ENCODE measurements at regions not wholly inside any gene's neighbourhood (a gene's known extent, or its start where the extent isn't known, plus 50 kb on each side); places are given as distances from the start of the nearest gene placed in this dataset.
A peak's percentile ranks its signal among the peaks of the same experiment; 100 is the strongest.

DNA sequence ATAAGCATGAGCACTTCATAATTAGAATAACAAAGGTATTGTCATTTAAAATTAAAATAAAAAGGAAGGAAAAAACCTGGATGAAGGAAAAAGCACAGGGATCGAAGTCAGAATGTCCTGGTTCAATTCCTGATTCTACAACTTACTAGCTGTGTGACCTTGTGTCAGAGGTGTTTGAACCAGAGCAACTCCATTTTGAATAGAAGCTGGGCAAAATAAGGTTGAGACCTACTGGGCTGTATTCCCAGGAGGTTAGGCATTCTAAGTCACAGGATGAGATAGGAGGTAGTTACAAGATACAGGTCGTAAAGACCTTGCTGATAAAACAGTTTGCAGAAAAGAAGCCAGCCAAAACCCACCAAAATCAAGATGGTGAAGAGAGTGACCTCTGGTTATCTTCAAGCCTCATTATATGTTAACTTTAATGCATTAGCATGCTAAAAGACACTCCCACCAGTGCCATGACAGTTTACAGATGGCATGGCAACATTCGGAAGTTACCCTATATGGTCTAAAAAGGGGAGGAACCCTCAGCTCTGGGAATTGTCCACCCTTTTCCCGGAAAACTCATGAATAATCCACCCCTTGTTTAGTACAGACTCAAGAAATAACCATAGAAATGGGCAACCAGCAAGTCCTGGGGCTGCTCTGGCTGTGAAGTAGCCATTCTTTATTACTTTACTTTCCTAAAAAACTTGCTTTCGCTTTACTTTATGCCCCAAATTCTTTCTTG is 412.7 kb downstream of the PIK3R1 start (continued):
- TF ChIP-seq E2F3 (CRISPR knock-in tag; IDR thresholded peaks at IDR 0.05) = peak; percentile 73; the same call in 1 of the 2 replicates
- TF ChIP-seq, protein P1, sequence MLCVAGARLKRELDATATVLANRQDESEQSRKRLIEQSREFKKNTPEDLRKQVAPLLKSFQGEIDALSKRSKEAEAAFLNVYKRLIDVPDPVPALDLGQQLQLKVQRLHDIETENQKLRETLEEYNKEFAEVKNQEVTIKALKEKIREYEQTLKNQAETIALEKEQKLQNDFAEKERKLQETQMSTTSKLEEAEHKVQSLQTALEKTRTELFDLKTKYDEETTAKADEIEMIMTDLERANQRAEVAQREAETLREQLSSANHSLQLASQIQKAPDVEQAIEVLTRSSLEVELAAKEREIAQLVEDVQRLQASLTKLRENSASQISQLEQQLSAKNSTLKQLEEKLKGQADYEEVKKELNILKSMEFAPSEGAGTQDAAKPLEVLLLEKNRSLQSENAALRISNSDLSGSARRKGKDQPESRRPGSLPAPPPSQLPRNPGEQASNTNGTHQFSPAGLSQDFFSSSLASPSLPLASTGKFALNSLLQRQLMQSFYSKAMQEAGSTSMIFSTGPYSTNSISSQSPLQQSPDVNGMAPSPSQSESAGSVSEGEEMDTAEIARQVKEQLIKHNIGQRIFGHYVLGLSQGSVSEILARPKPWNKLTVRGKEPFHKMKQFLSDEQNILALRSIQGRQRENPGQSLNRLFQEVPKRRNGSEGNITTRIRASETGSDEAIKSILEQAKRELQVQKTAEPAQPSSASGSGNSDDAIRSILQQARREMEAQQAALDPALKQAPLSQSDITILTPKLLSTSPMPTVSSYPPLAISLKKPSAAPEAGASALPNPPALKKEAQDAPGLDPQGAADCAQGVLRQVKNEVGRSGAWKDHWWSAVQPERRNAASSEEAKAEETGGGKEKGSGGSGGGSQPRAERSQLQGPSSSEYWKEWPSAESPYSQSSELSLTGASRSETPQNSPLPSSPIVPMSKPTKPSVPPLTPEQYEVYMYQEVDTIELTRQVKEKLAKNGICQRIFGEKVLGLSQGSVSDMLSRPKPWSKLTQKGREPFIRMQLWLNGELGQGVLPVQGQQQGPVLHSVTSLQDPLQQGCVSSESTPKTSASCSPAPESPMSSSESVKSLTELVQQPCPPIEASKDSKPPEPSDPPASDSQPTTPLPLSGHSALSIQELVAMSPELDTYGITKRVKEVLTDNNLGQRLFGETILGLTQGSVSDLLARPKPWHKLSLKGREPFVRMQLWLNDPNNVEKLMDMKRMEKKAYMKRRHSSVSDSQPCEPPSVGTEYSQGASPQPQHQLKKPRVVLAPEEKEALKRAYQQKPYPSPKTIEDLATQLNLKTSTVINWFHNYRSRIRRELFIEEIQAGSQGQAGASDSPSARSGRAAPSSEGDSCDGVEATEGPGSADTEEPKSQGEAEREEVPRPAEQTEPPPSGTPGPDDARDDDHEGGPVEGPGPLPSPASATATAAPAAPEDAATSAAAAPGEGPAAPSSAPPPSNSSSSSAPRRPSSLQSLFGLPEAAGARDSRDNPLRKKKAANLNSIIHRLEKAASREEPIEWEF (CRISPR knock-in tag; IDR thresholded peaks at IDR 0.05) = peak; percentile 81; the same call in 1 of the 2 replicates
- TF ChIP-seq, protein P2, sequence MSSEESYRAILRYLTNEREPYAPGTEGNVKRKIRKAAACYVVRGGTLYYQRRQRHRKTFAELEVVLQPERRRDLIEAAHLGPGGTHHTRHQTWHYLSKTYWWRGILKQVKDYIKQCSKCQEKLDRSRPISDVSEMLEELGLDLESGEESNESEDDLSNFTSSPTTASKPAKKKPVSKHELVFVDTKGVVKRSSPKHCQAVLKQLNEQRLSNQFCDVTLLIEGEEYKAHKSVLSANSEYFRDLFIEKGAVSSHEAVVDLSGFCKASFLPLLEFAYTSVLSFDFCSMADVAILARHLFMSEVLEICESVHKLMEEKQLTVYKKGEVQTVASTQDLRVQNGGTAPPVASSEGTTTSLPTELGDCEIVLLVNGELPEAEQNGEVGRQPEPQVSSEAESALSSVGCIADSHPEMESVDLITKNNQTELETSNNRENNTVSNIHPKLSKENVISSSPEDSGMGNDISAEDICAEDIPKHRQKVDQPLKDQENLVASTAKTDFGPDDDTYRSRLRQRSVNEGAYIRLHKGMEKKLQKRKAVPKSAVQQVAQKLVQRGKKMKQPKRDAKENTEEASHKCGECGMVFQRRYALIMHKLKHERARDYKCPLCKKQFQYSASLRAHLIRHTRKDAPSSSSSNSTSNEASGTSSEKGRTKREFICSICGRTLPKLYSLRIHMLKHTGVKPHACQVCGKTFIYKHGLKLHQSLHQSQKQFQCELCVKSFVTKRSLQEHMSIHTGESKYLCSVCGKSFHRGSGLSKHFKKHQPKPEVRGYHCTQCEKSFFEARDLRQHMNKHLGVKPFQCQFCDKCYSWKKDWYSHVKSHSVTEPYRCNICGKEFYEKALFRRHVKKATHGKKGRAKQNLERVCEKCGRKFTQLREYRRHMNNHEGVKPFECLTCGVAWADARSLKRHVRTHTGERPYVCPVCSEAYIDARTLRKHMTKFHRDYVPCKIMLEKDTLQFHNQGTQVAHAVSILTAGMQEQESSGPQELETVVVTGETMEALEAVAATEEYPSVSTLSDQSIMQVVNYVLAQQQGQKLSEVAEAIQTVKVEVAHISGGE (CRISPR knock-in tag; IDR thresholded peaks at IDR 0.05) = 0 out of 6 replicates have a peak, but pooled peaks of 1 of the 3 experiments have one; percentile 37
- TF ChIP-seq ZC3H8 (IDR thresholded peaks at IDR 0.05) = no peak
- no peak for TF ChIP-seq KLF1 (tag; IDR thresholded peaks at IDR 0.05)
- TF ChIP-seq, protein P3, sequence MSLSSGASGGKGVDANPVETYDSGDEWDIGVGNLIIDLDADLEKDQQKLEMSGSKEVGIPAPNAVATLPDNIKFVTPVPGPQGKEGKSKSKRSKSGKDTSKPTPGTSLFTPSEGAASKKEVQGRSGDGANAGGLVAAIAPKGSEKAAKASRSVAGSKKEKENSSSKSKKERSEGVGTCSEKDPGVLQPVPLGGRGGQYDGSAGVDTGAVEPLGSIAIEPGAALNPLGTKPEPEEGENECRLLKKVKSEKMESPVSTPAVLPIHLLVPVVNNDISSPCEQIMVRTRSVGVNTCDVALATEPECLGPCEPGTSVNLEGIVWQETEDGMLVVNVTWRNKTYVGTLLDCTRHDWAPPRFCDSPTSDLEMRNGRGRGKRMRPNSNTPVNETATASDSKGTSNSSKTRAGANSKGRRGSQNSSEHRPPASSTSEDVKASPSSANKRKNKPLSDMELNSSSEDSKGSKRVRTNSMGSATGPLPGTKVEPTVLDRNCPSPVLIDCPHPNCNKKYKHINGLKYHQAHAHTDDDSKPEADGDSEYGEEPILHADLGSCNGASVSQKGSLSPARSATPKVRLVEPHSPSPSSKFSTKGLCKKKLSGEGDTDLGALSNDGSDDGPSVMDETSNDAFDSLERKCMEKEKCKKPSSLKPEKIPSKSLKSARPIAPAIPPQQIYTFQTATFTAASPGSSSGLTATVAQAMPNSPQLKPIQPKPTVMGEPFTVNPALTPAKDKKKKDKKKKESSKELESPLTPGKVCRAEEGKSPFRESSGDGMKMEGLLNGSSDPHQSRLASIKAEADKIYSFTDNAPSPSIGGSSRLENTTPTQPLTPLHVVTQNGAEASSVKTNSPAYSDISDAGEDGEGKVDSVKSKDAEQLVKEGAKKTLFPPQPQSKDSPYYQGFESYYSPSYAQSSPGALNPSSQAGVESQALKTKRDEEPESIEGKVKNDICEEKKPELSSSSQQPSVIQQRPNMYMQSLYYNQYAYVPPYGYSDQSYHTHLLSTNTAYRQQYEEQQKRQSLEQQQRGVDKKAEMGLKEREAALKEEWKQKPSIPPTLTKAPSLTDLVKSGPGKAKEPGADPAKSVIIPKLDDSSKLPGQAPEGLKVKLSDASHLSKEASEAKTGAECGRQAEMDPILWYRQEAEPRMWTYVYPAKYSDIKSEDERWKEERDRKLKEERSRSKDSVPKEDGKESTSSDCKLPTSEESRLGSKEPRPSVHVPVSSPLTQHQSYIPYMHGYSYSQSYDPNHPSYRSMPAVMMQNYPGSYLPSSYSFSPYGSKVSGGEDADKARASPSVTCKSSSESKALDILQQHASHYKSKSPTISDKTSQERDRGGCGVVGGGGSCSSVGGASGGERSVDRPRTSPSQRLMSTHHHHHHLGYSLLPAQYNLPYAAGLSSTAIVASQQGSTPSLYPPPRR (CRISPR knock-in tag; IDR thresholded peaks at IDR 0.05; ENCODE audit: borderline replicate concordance) = no peak
- TF ChIP-seq, protein P4, sequence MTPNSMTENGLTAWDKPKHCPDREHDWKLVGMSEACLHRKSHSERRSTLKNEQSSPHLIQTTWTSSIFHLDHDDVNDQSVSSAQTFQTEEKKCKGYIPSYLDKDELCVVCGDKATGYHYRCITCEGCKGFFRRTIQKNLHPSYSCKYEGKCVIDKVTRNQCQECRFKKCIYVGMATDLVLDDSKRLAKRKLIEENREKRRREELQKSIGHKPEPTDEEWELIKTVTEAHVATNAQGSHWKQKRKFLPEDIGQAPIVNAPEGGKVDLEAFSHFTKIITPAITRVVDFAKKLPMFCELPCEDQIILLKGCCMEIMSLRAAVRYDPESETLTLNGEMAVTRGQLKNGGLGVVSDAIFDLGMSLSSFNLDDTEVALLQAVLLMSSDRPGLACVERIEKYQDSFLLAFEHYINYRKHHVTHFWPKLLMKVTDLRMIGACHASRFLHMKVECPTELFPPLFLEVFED (CRISPR knock-in tag; conservative IDR thresholded peaks at IDR 0.05) = 0 out of 2 replicates have a peak, but pooled peaks have one; percentile 11

Measured in K562 (cell line).